Tibial nerve (tissue), 3 donors: ENCODE measurements at regions not wholly inside any gene's neighbourhood (a gene's known extent, or its start where the extent isn't known, plus 50 kb on each side); places are given as distances from the start of the nearest gene placed in this dataset.

Experiments
- CTCF ChIP-seq, 5 experiments: fragments of 200-600 bp in 3 of 5; fragments of 450-650 bp in 2 of 5; sonication (generic) in 3 of 5; IDR thresholded peaks; one replicate each; pipeline ENCODE4 v1.5.1; 2016 to 2019; ENCODE audit warnings: antibody characterized with exemption in 5 of 5, mild to moderate bottlenecking in 3 of 5, moderate library complexity in 2 of 5
- POLR2A ChIP-seq, 2 donors: fragments of 450-650 bp; IDR thresholded peaks; one replicate each; pipeline ENCODE4 v1.6.1; 2017; ENCODE audit warnings: antibody characterized with exemption in 2 of 2, mild to moderate bottlenecking in 2 of 2, moderate library complexity in 2 of 2

GRCh38 chr12:97222391-97222790, 240.2 kb upstream of the RMST start:
- no peak for TF ChIP-seq POLR2A (IDR thresholded peaks at IDR 0.05)
- no peak for TF ChIP-seq CTCF (IDR thresholded peaks at IDR 0.05)
